ENCODE measurements at regions not wholly inside any gene's neighbourhood (a gene's known extent, or its start where the extent isn't known, plus 50 kb on each side); places are given as distances from the start of the nearest gene placed in this dataset.

DNA sequence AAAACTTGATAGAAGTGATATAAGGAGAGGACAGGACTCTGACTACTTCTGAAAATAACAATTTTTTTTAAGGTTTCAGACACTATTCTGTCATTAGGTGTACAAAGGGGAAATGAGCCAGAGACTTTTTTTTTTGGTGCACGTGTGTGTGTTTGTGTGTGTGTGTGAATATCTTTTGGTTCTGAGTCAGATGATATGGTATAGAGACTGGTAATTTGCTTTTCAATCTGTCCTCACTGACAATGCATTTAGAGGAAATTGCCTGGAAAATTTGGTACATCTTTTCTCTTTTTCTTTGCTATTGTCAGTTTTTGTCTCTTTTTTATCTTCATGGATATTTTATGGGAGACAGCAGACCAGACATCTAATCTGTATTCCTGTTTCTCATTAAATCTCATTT, 59.3 kb downstream of the DDIT4L start:
- no peak for DNase-seq (ENCODE audit: low read depth)

- DNase-seq (ENCODE audit: low read depth), result no peak
Observed at GRCh38 chr4:100130491-100130890, 59.8 kb downstream of the DDIT4L start.

- DNase-seq (ENCODE audit: low read depth), result no peak
Observed at GRCh38 chr4:100129774-100130173, 60.5 kb downstream of the DDIT4L start.

- DNase-seq (ENCODE audit: low read depth), result no peak
Observed at GRCh38 chr4:100128338-100128737, 61.9 kb downstream of the DDIT4L start.

DNA sequence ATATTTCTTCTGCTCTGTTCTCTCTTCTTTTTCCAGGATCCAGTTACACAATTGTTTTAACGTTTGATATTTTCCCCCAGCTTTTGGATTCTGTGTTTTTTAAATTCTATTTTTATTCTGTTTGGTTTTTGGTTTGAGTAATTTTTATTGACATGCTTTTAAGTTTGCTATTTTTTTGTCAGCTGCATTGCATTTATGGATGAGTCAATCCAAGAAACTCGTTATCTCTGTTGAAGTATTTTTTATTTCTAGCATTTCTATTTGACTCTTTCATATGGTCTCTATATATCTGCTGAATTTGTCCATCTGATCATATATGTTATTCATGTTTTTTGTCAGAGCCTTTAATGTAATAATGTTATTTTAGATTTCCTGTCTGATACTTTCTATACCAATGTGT, 65.6 kb downstream of the DDIT4L start:
- DNase-seq (ENCODE audit: low read depth), result no peak

DNA sequence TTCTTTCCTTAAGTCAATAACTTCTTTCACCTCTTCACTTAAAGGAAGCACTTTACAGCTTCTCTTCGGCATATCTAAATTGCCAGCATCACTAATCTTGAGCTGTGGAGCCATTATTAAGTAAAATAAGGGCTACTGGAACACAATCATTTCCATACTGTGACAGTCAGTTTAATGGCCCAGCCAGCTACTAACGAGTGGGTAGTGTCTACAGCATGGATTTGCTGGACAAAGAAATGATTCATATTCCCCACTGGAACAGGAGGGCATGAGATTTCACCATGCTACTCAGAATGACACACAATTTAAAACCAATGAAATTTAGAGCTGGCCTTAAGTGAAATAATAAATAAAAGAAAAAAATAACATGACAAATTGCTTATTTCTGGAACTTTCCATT, 72.1 kb downstream of the DDIT4L start:
- peak; percentile 38 for DNase-seq (ENCODE audit: low read depth)

GRCh38 chr4:100117750-100118149, 72.5 kb downstream of the DDIT4L start:
- DNase-seq (ENCODE audit: low read depth), result no peak

DNA sequence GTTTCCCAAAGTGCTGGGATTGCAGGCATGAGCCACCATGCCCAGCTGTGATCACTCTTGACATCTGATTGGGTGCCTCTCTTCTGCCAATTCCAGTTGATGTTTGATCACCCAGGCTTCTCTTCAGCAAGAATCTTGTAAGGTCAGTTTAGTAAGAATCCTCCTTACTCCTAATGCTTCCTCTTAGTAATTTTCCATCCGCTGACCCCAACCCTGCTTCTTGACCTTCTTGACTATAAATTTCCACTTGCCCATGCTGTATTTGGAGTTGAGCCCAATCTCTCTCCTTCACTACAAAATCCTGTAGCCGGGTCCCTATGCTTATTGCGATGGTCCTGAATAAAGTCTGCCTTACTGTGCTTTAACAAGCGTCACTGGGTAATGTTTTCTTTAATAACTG, 75.4 kb downstream of the DDIT4L start:
- no peak for DNase-seq (ENCODE audit: low read depth)

DNA sequence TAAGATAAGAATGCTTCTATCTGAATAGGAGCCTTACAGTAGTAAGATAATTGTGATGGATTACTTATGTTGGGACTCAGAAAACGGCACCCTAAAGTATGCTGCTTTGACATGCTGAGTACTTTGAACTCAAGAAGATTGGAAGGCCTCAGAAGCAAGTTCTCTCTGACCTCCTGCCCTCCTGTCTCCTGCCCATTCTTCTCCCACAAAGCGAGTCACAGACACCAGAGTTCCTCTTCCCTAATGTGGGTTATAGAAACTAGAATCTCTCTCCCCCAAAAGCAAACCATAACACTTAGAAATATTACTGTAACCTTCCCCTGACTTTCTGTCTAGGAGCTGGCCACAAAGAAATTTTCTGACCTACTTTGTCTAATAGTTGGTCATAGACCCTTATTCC, 76.5 kb downstream of the DDIT4L start:
- no peak for DNase-seq (ENCODE audit: low read depth)

GRCh38 chr4:100113096-100113495, 77.2 kb downstream of the DDIT4L start:
- DNase-seq (ENCODE audit: low read depth), result no peak

- DNase-seq (ENCODE audit: low read depth), result no peak
Observed at GRCh38 chr4:100109921-100110320, 80.3 kb downstream of the DDIT4L start.

GRCh38 chr4:100108869-100109268, 81.4 kb downstream of the DDIT4L start:
- DNase-seq (ENCODE audit: low read depth), result no peak

GRCh38 chr4:100106982-100107381, 83.3 kb downstream of the DDIT4L start:
- DNase-seq (ENCODE audit: low read depth), result no peak

GRCh38 chr4:100103671-100104070, 86.6 kb downstream of the DDIT4L start:
- no peak for DNase-seq (ENCODE audit: low read depth)

DNA sequence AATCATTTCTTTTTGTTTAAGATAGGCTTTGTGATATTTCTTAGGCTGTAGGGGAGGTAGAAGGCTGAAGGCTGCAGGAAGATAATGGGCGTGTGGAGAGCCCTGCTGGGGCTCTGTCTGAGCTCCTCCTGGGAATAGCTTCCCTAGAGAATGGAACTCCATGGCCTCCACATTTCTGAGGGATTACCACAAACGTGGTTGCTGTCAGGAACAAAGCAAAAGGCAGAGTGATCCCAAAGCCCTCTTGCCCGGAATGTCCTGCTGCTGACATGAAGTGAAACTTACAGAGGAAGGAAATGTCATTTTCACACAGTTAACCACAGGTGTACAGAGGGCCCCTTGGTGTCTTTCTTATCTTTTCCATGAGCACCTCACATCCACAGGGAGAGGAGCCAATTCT, 89.3 kb downstream of the DDIT4L start:
- DNase-seq (ENCODE audit: low read depth), result no peak

- no peak for DNase-seq (ENCODE audit: low read depth)
Observed at GRCh38 chr4:100099746-100100145, 90.5 kb downstream of the DDIT4L start.

DNA sequence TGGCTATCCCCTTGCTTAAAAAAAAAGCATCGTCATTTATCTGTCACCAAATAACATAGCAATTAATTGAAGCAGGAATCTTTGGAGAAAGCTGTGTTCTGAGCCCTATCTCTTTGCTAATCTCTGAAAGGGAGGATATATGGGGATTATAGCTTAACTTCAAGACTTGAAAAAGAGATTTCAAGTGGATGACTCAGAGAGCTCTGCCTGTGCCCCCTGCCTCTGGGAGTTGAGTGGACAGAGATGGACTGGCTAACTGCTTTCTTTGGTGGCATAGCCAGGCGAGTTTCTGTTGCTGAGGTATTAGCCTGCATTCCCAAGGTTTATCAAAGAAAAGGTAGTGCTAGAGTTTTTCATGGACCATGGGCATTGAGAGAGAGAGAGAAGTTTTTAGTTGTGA, 91.6 kb downstream of the DDIT4L start:
- DNase-seq (ENCODE audit: low read depth), result no peak

DNA sequence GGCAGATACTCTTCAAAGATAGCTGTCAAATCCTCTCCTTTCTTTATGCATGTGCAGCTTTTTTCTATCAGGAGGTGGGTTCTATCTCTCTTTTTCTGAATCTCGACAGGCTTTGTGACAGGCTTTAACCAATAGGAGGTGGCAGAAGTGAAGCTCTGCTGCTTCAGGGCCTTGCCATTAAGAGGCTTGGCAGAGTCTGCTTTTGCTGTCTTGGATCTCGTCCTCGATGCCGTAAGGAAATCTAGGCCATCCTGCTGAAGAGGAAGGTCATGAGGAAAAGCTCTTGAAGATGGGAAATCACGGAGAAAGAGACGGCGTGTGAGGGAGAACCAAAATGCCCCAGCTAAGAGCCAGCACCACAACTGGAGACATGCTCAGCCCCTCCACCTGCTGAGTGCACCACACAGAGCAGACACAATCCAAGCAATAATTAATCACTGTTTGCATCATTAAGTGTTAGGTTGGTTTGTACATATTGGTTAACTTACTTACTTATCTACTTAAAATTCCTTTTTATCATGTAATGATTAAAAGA, 92.2 kb downstream of the DDIT4L start:
- DNase-seq (ENCODE audit: low read depth), result no peak

GRCh38 chr4:100095729-100096595, 94.3 kb downstream of the DDIT4L start:
- DNase-seq (ENCODE audit: low read depth), result peak; percentile 56

DNA sequence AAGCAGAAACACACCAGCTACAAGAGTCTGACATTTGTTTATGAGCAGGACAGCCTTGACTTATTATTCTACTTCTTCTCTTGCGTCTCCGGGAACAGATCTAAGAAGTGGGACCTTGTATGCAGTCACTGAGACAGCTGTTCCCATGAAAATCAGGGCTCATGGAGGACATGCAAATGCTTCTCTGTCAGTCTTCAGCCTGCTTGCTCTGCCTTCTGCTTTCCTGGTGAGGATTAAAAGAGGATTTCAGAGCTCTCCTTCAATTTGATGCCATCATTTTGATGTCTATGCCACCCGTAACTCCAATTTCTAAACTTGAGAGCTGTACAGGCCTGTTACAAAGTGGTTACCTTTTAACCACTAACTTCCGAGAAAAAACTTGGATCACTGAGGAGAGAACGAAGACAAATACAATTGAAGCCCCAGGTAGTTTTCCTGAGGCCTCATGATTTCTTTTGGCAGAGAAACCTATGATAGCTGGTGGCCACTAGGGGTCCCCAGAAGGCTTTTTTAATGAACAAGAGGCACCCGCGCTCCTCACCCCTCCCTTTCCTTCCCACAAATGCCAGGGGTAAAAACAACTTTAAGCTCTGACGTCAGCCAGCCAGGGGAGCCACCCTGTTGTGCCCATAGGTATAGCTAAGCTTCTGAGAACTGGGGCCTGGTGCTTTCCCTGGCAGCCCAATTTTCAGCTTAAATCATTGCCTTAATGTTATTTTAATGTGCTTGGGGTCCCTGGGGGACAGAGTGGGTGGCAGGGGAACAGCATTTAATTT, 97.0 kb downstream of the DDIT4L start:
- peak; percentile 83 for DNase-seq (ENCODE audit: low read depth)

DNA sequence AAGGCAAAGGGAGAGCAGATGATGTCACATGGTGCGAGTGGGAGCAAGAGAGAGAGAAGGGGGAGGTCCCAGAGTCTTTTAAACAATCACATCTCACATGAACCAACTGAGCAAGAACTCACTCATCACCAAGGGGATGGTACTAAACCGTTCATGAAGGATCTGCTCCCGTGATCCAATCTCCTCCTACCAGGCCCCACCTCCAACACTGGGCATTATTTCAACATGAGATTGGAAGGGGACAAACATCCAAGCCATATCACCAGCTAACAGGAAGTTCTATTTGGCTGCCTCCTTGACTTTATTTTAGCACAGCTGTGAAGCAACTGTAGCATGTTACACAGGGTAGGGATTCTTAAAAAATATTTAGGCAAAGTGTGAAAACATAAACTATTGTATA, 102.5 kb downstream of the DDIT4L start:
- DNase-seq (ENCODE audit: low read depth), result no peak

- no peak for DNase-seq (ENCODE audit: low read depth)
Observed at GRCh38 chr4:100086766-100087431, 103.4 kb downstream of the DDIT4L start.

- no peak for DNase-seq (ENCODE audit: low read depth)
Observed at GRCh38 chr4:100084892-100085291, 105.4 kb downstream of the DDIT4L start.
